ENCODE measurements at regions not wholly inside any gene's neighbourhood (a gene's known extent, or its start where the extent isn't known, plus 50 kb on each side); places are given as distances from the start of the nearest gene placed in this dataset.

- no peak for TF ChIP-seq CTCF (conservative IDR thresholded peaks at IDR 0.05; ENCODE audit: low read length)
- TF ChIP-seq EZH2phosphoT487 (IDR thresholded peaks at IDR 0.05; ENCODE audit: borderline replicate concordance) = no peak
Observed at GRCh38 chr11:35066030-35066429, 72.9 kb upstream of the CD44 start.

Data from Loucy (cell line).